Cerebellar cortex (tissue), 1 donor: ENCODE measurements at regions not wholly inside any gene's neighbourhood (a gene's known extent, or its start where the extent isn't known, plus 50 kb on each side); places are given as distances from the start of the nearest gene placed in this dataset.

ENCODE experiments used
- DNase-seq: peaks from one replicate; pipeline ENCODE4 v3.0.0-alpha.2; 2015; ENCODE audit warnings: low spot score

DNA sequence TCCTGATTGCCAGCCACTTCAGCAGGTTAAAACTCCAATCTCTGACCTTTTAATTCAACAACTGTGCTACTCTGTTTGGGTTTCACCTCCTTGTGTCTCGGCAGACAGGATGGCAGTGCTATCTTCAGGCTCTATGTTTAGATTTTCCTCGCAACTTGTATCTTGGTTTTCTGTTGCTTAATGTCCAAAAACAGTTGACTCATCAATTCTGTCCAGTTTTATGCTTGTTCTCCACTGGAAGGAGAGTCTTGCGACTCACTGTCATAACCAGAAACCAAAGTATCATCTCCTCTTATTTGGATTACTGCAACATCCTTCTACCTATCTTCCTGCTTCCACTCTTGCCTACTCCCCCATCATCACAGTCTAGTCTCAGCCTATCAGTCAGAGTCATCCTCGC, 130.9 kb upstream of the ADAMTS16 start:
- DNase-seq = no peak

DNA sequence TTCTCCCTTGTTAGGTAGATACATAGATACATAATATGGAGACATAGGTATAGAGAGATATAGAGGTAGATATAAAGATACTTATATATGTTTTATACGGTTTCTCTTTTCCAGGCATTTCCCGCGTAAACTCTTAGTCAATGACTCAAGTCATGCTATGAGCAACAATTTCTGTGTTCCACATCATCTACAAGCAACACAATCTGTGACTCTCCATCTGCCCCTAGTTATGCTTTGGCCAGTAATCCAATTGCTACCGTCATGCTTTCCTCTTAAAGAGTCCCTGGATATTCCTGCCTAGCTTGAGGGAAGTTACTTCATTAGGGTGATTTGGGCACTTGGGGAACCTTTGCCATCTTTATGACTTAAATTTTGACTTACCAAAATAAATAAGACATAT, 129.0 kb upstream of the ADAMTS16 start:
- peak; percentile 75 for DNase-seq

DNA sequence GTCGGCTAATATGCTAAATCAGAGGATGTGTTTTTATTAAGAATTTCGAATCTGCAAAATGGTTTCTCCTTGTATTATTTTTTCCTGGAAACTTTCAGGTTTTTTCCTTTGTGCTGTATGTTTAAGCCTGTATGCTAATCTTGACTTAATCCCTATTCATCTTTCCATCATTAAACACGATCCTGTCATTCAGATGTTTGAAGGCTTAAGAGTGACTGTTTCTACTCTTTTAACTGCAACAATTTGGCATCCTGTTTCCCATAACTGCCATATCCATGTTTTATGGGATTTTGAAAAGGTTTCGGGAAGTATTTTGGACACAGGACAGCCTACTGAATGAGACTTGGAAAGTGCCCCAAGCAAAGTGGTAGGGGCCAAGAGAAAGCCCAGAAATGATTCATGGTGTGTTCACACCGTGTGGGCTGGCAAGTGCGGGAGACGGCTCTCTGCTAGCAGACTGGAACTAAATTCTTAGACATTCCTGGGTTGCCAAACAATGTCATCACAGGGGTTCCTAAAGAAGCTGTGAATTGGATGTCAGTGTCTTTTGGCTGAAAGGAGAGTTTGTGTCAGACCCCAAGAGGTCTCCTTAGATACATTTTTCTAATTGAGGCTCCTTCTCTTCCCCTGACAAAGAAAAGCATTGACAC, 125.4 kb upstream of the ADAMTS16 start:
- DNase-seq = peak; percentile 37

DNA sequence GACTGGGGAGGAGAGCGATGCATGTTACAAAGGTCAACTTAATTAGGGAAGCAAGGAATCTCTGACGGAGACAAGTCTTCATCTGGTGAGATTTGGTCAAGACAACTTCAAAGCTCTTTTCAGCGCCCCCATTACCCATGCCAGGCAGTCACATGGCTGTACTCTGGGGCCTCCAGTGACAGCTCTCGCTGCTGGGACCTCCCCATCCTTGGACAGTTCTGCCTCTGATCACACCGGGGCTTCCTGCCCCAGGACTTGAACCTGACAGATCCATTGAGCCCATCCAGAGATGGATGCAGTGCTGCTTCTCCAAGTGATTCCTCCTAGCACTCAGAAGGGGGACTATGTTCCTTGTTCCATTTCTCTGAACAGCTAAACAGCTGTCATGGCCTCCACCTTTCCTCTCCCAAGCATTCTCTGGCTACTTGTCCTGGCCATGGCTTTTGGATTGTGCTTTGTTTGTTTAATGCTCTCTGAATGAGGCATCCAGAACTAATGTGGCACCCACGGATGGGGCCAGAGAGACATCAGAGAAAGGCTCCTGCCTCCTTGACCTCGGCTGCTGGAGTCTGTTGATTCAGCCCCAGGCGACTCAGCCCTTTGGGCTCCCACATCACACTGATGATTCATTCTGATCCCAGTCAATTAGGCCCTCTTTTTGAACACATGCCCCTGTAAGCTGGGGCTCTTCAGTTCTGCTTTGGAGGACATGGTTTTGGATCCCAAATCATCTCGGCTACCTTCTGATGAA, 122.1 kb upstream of the ADAMTS16 start:
- no peak for DNase-seq

DNA sequence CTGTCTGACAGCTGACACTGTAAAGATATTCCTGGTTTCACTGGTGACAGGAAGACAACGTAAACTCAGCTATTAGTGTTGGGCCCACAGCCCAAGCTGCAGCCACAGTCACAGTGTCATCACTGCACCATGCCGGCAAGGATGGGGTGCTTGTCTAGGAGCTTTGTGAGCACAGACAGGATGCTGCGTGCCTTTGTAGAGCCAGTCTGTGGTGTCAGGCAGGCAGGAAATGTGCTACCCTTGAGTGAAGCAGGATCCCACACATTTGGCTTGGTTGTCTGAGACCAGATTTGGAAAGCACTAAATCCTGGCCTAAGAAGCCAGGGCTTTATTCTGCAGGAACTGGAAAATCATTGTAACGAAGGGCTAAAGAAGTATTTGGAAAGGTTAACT, 121.6 kb upstream of the ADAMTS16 start:
- no peak for DNase-seq

DNA sequence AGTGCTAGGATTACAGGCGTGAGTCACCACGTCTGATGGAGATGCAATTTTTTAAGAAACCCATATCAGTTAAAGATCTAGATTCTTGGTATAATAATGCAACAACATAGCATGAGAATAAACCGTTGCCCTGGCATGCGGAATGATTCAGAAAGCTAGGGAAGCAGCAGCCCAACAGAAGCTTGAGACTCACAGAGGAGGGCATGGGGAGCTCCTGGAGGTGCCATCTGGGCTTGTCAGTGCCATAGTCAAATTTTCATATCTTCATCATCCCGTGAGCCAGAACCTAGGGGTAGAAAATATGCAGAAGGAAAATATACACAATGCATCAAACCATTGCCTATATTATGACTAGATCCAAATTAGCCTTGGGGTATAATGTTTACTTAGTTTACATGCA, 118.7 kb upstream of the ADAMTS16 start:
- peak; percentile 68 for DNase-seq

DNA sequence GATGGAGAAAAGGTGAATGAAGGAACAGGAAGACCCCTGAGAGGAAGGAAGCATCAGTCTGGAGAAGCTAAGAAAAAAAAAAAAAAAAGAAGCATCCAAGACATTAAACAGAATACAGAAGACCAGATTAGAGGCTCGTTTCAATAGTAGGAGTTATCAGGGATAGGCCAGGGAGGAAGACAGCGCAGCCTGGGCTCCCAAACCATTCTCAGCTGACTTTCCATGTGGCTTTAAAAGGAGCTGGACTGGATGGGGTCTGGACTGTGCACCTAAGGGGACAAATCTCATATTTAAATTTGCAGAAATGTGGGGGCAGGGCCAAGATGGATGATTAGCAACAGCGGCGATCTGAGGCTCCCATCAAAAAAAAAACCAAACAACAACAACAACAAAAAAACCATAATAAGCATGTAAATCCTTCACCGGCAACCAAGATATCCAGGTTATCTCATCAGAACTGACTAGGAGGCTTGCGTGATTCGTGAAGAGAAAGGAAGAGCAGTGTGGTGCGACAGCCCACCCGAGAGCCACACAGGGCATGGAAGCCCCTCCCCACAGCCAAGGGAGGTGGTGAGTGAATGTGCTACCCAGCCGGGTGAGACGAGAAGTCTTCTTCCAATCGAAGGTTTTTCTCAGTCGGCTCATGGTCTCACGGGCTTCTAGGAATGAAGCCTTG, 114.9 kb upstream of the ADAMTS16 start:
- DNase-seq = no peak

DNA sequence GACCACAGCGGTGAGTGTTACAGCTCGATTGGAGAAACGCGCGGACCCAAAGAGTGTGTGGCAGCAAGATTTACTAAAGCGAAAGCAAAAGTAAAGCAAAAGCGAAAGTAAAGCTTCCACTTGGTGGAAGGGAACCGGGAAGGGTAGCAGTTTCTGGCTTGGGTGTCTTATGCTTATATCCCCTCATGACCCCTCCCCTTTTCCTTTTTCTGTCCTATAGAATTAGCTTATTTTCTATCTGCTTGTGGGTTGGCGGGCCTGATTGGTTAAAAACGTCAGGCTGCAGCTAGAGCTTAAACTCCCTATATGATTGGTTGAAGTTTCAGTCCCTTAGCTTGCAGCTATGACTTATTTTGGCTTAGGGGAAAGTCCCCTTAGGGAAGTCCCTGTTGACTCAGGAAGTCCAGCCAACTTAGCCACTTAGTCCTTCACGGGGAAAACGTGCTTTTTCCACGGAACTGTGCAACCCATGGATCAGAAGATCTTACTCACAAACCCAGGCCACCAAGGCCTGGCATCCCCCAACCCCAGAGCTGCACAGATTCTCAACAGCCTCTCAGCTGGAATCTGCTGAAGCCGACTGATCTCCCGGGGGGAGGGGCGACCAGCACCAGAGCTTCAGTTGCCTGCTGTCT, 114.2 kb upstream of the ADAMTS16 start:
- DNase-seq = no peak

DNA sequence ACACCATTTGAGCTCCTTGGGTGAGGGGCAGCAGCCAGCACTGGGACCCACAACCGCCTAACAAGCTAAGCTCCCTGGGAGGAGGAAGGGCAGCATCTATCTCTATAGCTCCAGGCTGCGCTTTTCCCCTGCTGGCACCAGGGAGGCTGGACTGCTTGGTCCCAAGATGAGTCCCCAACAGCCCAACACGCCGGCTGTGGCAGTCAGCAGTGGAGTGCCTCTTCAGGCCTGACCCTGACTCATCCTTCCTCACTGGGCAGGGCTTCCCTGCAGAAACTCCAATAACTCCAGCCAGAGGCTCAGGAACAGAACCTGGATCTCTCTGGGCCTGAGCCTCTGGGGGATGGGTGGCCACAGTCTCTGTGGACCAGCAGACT, 113.7 kb upstream of the ADAMTS16 start:
- no peak for DNase-seq

DNA sequence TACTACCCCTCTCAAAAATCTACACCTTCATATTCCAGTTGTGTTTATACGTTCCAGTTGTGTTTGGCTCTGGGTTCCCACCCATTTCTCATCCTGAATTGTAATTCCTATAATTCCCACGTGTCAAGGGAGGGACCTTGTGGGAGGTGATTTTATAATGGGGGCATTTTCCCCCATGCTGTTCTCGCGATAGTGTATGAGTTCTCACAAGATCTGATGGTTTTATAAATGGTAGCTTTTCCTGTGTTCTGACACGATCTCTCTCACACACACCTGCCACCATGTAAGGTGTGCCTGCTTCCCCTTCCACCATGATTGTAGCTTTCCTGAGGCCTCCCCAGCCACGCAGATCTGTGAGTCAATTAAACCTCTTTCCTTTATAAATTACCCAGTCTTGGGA, 108.5 kb upstream of the ADAMTS16 start:
- no peak for DNase-seq

DNA sequence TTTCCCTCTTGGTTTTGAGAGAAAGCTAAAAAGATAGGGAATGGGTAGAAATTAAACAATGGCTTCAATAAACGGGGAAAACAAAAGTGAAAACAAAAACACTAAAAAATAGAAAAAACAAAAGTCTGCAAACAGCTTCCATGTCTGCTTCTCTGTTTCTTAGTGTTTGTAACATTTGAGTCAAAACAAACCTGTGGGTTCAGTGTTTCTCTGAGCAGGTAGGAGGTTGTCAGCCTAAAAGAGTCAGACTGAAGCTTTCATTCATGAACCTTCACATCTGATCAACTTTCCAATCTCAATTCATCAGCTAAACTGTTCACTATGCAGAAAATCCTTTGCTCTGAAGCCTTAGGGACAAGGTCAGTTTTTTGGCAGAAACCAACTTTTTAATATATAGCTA, 102.5 kb upstream of the ADAMTS16 start:
- DNase-seq = no peak

DNA sequence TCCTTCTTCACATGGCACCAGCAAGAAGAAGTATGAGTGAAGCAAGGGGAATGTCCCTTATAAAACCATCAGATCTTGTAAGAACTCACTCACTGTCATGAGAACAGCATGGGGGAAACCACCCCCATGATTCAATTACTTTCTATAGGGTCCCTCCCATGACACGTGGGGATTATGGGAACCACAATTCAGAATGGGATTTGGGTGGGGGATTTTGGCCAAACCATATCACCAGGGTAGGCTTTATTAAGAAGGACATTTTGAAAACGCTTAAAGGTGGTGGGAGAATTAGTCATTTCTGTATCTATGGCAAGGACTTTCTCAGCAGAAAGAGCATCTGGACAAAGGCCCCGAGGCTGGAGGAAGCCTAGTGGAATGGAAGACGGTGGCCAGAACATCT, 100.2 kb upstream of the ADAMTS16 start:
- DNase-seq = no peak

DNA sequence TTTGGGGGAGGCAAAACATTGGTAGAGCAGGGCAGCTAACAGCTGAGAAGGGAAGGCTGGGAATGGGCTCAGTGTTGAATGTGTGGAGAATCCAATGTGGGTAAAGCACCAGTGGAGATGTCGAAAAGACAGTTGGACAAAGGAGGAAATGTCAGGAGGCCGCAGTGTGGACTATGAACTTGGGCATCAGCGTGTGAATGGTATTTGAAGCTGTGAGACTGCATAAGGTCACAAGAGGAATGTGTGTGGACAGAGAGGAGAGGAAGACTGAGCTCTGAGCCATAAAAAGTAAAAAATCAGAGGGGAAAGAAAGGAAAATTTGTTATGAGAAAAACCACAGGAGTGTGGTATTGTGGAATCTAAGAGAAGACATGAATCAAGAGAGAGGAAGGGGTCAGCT, 99.4 kb upstream of the ADAMTS16 start:
- no peak for DNase-seq

DNA sequence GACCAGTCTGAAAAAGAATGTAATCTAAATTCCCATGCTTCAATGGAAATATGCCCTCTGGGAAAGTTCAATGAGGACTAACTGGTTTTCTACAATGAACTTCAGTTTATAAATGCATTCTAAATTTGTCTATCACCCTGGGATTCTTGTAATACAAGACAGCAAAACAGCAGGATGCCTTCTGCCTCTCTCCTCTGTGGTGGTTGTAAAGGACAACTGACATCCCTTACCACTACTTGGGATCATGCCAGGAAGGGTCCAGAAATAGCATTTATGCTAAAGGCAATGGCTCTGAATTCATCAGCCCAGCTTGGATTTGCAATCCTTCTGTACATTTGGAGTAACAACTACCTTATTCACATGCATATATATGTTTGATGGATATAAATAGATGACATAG, 97.3 kb upstream of the ADAMTS16 start:
- no peak for DNase-seq

DNA sequence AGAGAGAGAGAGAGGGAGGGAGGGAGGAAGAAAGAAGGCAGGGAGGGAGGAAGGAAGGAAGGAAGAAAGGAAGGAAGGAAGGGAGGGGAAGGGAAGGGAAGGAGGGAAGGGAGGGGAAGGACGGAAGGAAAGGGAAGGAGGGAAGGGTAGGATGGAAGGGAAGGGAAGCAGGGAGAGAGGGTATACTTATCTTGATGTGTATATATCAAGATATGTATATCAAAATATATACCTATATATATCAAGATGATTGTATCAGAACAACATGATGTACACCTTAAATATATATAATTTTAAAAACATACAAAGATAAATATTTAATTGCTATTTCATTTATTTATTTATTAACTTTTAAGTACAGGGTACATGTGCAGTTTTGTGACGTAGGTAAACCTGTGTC, 96.8 kb upstream of the ADAMTS16 start:
- DNase-seq = no peak

DNA sequence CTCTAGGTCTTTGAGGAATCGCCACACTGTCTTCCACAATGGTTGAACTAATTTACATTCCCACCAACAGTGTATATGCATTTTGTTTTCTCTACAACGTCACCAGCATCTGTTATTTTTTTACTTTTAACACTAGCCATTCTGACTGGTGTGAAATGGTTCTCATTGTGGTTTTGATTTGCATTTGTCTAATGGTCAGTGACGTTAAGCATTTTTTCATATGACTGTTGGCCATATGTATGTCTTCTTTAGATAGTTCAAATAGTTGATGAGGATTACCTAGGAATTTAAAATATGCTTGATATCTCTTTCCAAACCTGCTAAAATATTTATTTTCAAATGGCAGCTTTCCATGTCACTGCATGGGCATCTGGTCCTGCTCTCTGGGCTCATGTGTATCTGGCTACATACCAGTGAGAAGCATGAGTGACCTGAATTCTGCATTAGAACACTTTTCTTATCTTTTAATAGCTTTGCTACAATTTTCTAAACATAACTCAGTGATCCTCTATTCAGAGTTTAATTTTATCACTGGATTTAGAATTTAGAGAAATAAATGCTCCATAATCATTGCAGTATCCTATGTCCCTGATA, 95.8 kb upstream of the ADAMTS16 start:
- DNase-seq = peak; percentile 74

DNA sequence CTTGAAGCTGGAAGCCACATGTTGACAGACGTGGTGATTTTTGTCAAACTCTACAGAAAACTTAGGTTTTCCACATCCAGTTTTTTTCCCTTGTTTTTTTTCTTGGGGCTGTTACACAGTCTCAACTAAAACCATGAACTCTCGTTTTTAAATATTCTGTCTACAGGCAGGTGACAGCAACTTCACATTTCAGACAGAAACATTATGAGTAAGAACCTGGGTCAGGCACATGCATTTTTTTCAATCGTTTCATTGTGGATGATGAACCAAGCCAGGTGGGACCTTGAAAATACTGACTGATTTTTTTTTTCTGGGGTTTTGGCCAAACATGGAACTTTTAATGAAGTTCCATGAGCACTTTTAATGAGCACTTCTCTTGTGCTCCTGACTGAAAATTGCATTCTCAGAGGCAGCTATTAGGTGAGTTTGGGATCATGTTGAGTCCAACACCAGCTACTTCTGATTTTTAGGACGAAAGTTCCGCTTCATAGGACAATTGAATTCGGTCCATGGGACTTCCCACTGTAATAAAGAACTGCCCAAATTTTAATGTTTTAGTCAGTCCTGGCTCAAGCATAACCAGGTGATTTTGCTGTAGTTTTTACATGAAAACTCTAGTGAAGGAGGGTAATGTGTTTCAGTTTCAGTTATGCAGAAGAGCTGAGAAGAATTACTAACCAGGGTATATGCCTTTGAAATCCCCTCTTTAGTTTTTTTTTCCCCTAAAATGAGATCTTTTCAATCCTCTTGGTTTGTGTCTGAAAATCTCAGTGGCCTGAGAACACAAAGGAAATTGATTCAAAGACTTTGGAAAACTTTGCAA, 93.2 kb upstream of the ADAMTS16 start:
- no peak for DNase-seq

DNA sequence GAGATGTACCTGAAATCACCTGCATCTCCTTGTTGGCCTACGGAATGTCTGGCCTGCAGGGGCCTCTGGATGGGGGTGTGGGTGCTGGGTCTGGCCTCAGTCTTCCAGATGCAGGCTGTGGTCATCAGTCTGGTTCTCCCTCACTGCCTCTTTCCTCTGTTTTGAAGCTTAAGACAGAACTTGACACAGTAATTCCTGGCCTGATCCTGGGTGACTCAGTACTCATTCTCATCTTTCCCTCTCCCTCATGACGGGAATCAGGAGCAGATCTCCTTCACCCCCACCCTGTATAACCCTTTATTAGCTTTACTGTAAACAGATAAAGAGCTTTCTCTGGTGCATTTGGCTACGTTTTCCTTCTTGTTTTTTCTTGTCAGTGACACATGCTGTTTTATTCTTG, 89.3 kb upstream of the ADAMTS16 start:
- no peak for DNase-seq

DNA sequence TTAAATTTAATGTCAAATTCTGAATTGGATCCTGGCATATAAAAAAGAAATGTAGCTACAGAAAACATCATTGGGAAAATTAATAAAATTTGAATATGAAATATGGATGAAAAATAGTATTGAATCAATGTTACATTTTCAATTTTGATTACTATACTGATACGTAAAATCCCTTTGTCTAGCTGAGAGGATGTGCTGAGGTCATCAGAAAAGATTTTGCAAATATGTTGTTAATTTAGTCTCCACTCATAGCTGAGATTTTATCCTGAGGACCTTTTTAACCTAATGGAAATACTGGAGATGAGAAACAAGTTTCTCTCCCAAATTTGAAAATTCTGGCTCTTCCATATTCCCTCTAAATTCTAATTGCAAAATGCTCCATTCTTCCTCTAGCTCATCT, 84.4 kb upstream of the ADAMTS16 start:
- DNase-seq = no peak

DNA sequence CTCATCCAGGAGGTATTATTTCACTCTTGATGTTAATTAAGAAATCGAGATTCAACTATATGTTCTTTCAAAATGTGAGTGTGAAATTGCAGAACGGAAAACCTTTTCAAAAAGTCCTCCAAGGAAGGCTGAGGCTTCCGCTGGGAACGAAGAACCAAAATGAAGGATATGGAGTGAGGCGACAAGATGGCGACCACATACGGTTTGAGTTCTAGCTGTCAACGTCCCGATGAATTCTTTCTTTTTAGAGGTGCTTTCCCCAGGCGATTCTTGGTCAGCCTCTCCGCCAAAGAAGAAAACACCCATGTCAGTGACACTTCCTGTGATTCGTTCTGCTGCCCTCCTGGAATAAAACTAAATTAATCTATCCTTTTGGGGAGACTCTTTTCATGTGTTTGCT, 78.3 kb upstream of the ADAMTS16 start:
- no peak for DNase-seq

DNA sequence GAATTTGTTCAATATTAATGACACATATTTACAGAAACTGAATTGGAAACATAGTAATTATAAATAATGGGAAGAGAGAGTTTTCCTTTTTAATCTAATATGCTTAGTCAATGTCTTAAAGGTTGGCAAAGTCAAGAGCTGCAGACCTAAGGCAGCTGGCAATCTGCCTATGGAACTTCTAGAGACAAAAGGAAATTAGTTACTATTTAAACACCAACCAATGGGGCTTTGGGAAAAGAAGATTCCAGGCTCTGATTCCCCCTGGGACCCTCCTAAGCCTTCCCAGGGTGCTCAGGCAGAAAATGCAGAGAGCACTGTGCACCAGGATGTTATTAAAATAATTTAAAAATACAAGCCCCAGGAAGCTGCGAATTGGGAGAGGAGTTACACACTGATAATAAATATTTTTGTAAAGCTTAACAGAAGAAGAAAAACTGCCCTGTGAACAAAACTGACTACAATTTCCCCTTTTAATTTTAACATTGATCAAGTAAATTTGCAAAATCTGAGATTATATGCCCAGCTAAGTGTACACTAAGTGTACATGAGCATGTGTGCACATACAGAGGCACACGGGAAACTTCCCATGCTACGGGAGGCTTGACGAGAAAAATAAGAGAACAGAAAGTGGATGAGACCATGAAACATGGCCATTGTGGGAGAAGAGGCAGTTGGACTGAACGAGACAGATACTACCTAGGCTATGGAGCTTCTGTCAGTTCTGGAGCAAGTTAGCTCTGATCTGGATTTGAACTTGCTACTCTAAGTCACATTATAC, 77.4 kb upstream of the ADAMTS16 start:
- no peak for DNase-seq
